GM18907 (cell line): ENCODE measurements at regions not wholly inside any gene's neighbourhood (a gene's known extent, or its start where the extent isn't known, plus 50 kb on each side); places are given as distances from the start of the nearest gene placed in this dataset.

Experiments used
- ATAC-seq: cut with Tn5 transposase; IDR thresholded peaks from one replicate; pipeline ENCODE4 v1.9.1; 2021; ENCODE audit warnings: mild to moderate bottlenecking, moderate library complexity; ENCODE audit not compliant: unreplicated experiment

GRCh38 chr18:27411013-27411412, 225.9 kb upstream of the CHST9 start:
- ATAC-seq = no peak

DNA sequence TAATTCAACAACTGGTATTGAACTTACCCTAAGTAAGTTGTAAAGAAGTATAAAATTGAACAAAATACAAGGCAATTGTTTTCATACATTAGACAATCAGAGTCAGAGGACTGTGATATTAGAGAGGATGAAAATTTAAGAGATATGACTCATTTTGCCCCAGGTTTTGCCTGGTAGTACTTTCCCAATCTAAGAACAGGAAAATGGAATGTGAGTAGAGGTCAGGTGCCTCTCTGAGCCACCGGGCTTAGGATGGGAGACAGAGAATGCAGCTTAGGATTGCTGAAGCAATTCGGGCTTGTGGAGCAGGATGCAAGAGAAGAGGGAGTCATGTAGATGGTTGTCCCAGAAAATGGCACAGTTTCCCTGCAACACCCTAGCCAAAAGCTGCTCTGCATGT, 219.7 kb upstream of the CHST9 start:
- no peak for ATAC-seq

- ATAC-seq = no peak
Measured at GRCh38 chr18:27400001-27400400, 214.9 kb upstream of the CHST9 start.

GRCh38 chr18:27395752-27396151, 210.6 kb upstream of the CHST9 start:
- no peak for ATAC-seq

- no peak for ATAC-seq
Measured at GRCh38 chr18:27394687-27395086, 209.6 kb upstream of the CHST9 start.

DNA sequence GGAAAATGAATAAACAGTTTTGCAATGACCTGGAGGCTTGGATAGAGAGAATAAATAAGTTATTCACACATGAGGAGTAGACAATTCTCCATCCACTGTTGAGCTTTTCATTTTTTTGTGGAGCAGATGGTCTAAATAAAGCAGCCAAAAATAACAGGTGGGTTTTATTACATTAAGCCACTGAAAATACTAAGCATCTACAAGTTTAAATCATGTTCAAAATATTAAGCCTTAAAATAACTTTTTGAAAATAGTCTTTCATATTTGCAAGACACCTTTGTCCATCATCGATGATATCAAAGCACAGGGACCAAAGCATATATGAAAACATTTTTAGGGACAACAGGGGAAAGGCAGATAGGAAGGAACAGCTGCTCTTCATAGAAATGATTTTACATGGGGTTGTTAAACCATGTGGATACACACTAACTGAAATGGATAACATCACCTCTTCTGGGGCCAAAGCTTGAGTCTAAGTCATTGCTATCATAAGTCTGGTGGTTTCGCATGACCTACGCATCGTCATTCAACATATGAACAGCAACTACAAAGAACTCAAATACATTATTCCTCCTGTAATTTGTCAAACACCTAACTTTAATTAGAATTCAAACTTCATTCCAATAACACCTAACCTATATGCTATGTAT, 197.6 kb upstream of the CHST9 start:
- no peak for ATAC-seq

DNA sequence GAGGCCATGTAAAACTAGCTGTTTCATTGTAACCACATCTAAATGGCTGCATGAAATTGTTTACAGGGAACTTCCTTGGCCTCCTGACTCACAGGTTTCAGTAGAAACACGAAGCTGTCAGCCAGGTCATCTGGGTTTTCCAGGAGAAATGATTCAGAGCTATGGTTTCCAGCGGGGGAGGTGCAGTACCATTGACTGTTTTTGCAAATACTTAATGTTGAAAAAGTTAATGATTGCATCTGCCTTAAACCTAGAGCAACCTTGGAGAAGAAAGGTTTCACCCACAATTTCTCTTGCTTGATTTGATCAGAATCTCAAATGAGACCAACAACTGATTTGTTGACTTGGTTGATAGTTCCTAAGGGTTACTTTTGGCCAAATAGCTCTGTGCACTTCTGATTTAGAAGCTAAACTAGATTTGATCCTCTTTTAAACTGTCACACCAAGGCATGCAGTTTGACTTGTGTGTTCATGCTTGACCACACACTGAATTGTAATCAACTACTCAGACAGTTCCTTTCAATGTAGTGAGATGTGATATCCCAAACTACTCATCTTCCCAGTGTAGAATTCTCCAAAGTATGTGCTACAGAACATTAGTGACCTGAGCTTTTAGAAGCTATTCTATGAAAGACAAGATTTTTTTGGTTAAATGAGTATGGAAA, 193.5 kb upstream of the CHST9 start:
- peak; percentile 80 for ATAC-seq

- ATAC-seq = no peak
Measured at GRCh38 chr18:27377251-27377650, 192.1 kb upstream of the CHST9 start.

DNA sequence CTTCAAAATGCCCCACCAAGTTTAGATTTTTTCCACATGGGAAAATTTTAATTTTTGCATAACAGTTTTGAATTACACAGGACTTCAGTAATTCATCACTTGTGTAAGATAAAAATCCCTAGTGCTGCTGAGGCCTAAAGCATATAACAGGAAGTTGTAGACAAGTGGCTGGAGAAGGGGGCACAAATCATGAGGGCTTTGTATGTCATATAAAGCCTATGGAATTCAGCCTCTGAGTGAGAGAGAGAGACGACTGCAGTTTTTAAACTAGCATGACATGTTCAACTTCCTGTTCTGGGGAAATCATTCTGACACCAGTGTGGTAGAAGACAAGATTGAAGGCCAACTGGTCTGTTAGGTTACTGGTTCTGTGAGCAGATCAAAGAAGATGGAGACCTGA, 187.3 kb upstream of the CHST9 start:
- ATAC-seq = no peak

DNA sequence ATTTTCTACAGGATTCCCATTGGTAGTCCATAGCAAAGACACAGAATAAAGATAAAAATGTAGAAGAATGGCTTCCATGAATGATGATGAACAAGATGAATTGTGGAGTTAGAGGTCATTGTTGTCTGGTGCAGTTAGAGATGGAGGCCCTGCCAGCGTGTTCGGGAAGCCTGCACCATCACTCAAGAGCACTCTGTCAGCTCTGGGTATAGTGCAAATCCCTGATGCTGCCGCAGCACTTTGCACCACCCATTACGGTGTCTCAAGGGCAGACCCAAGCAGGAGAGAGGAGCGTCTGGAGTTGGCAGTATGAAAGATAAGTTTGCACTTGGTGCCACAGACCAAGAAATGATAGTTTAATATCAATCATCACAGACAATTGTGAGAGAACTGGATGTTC, 181.6 kb upstream of the CHST9 start:
- ATAC-seq = no peak

DNA sequence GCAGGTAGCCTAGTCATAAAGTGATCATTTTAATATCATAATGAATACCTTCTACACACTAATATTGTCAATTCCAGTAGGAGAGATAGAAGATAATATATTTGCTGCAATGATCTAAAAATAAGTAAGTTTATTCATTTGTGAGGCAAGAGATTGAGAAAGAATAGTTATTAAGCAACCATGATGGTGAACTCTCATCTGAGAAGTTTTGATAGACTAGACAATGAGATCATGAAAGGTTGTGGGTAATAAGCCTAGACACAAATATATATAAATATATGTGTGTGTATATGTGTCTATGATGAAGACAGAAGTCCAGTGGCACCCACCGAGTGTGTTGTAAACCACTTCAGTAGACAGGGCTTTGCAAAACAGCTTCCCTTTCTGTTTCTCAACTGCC, 181.0 kb upstream of the CHST9 start:
- no peak for ATAC-seq

DNA sequence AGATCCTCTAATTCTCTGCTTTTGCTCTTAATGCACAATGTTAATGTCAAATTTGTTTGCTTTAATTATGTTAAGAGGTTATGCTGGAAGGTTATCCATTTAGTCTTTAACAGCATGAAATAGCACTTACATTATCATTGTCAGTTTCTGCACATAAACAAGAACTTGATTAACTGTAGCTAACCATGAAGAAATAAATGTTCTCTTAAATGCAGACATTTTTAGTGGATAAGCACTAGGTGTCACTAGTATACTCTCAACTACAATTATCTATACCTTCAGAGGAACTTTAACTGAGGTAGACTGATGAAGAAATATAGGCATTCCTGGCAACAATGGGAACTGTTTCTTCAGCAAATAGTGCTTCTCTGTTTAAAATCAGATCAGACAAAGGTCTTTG, 178.8 kb upstream of the CHST9 start:
- ATAC-seq = no peak

- ATAC-seq = no peak
Measured at GRCh38 chr18:27361477-27361876, 176.4 kb upstream of the CHST9 start.

DNA sequence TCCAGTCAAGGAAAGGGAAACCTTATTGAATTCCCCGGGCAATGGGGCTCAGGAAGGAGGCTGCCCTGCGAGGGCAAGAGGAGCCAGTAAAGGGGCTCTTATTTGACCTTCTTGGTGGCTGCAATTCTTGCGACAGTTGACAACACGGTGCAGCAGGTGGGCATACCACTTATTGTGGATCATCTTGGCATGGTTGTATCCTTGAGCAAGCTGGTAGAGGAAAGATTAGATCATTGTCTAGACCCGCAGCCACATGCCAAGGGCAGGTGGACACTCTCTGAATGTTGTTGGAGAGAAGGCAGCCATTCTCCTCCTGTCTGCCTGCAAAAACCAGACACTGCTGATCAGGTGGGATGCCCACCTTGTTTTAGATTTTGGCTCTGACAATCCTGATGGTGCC, 170.2 kb upstream of the CHST9 start:
- ATAC-seq = no peak

- no peak for ATAC-seq
Measured at GRCh38 chr18:27353273-27353672, 168.2 kb upstream of the CHST9 start.

- no peak for ATAC-seq
Measured at GRCh38 chr18:27349284-27349882, 164.3 kb upstream of the CHST9 start.

GRCh38 chr18:27331606-27332005, 146.5 kb upstream of the CHST9 start:
- no peak for ATAC-seq

- no peak for ATAC-seq
Measured at GRCh38 chr18:27314996-27315395, 129.9 kb upstream of the CHST9 start.

DNA sequence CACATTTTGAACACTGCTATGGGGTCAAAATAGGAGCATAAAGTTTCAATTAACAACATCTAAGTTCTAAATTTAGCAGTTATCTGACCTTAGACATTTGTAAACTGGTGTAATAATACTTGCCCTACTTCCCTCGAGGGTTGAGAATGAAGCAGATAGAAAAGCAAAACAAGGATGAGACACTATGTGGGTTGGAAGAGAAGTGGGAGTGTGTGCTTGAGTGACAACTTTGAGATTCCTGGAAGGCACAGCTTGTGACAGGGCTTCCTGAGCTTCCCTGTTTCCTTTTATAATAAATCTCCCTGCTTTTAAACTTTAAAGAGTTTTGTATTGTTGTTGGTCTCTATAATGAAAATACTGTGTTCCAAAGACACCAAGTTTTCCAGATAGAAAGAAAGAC, 128.6 kb upstream of the CHST9 start:
- no peak for ATAC-seq

DNA sequence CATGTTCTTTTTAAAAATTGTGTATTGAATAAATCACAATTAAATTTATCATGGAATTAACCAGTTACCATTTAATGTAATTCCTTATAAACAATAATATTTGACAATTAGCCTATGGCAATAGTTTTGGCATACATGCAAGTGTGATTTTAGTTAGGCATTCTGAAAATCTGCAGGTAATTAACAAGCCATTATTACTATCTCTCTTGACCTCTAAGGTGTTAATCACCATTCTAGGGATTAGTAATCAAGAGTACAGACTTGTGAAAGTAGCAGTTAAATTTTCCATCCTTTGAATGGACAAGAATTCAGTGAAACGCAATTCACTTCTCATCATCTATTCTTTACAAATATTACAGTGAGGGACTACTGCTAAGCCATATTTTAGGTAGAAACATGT, 127.7 kb upstream of the CHST9 start:
- ATAC-seq = no peak

DNA sequence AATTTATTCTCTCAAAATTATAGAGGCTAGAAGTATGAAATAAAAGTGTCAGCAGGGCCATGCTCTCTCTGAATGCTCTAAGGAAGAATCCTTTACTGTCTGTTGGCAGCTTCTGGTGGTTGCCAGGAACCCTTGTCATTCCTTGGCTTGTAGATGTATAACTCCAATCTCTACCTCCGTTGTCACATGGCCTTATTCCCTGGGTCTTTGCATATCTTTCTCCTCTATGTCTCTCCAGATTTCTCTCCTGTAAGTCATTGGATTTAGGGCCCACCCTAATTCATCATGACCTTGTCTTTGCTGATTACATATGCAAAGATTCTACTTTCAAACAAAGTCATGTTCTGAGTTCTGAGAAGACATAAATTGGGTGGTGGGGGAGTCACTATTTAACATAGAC, 127.0 kb upstream of the CHST9 start:
- no peak for ATAC-seq

- no peak for ATAC-seq
Measured at GRCh38 chr18:27311114-27311513, 126.0 kb upstream of the CHST9 start.
